Activated CD4-positive, alpha-beta T cell treated with anti-CD3 and anti-CD28 coated beads, Interleukin-2, amount 10 ng/mL, durations not matched to agents 24 days and 14 days (primary cell): ENCODE measurements at regions not wholly inside any gene's neighbourhood (a gene's known extent, or its start where the extent isn't known, plus 50 kb on each side); places are given as distances from the start of the nearest gene placed in this dataset.

Source experiments
- DNase-seq: peaks from one replicate; pipeline ENCODE4 v3.0.0; 2022
- H3K27ac Mint-ChIP-seq: one replicate; pipeline ENCODE4 v1.8.0; 2022; ENCODE audit warnings: mild to moderate bottlenecking, mixed read lengths
- H3K27me3 Mint-ChIP-seq: one replicate; pipeline ENCODE4 v1.8.0; 2022; ENCODE audit warnings: mixed read lengths
- H3K36me3 Mint-ChIP-seq: one replicate; pipeline ENCODE4 v1.8.0; 2022; ENCODE audit warnings: low read depth, mild to moderate bottlenecking, mixed read lengths
- H3K4me1 Mint-ChIP-seq: one replicate; pipeline ENCODE4 v1.8.0; 2021; ENCODE audit warnings: mixed read lengths
- H3K4me3 Mint-ChIP-seq: one replicate; pipeline ENCODE4 v1.8.0; 2022; ENCODE audit warnings: mild to moderate bottlenecking, moderate library complexity, mixed read lengths
- H3K9me3 Mint-ChIP-seq: one replicate; pipeline ENCODE4 v1.8.0; 2021; ENCODE audit warnings: mixed read lengths
- intact Hi-C: fragments of 100-400 bp; cut with micrococcal nuclease; formaldehyde crosslinking; loops from one replicate; pipeline ENCODE4 v1.15.1; 2023

GRCh38 chr16:16871196-16871595 lies 492.3 kb downstream of the NPIPA7 start:
- Mint-ChIP-seq H3K27ac (no peak overlapping the region), H3K27me3 (no peaks in the 10 kb centered on the region), H3K4me1 (no peaks in the 10 kb centered on the region), H3K36me3 (no peaks in the 10 kb centered on the region), H3K9me3 (no peaks in the 10 kb centered on the region), H3K4me3 (no peak overlapping the region)
- DNase-seq, result no peak
- intact Hi-C loops, result no loop called here

- DNase-seq, result no peak
- no peaks in the 10 kb centered on the region for H3K36me3 Mint-ChIP-seq
- H3K9me3 Mint-ChIP-seq, result no peaks in the 10 kb centered on the region
- no peaks in the 10 kb centered on the region for H3K27me3 Mint-ChIP-seq
- H3K4me1 Mint-ChIP-seq, result no peaks in the 10 kb centered on the region
- no peak overlapping the region for H3K4me3 Mint-ChIP-seq
- intact Hi-C loops, result no loop called here
- H3K27ac Mint-ChIP-seq, result no peak overlapping the region
Observed at GRCh38 chr16:16877061-16877460, 498.1 kb downstream of the NPIPA7 start.

- Mint-ChIP-seq H3K27me3 (no peaks in the 10 kb centered on the region), H3K4me1 (no peaks in the 10 kb centered on the region), H3K27ac (no peak overlapping the region), H3K36me3 (no peaks in the 10 kb centered on the region), H3K9me3 (no peaks in the 10 kb centered on the region), H3K4me3 (no peak overlapping the region)
- intact Hi-C loops, result no loop called here
- no peak for DNase-seq
Observed at GRCh38 chr16:16879567-16880251, 500.8 kb downstream of the NPIPA7 start.

- DNase-seq, result no peak
- Mint-ChIP-seq H3K4me3 (no peak overlapping the region), H3K27me3 (no peaks in the 10 kb centered on the region), H3K9me3 (no peaks in the 10 kb centered on the region), H3K4me1 (no peaks in the 10 kb centered on the region), H3K36me3 (no peaks in the 10 kb centered on the region), H3K27ac (no peak overlapping the region)
- intact Hi-C loops, result no loop called here
Observed at GRCh38 chr16:16881814-16882213, 502.9 kb downstream of the NPIPA7 start.

GRCh38 chr16:16882766-16883165 lies 503.8 kb downstream of the NPIPA7 start:
- DNase-seq, result no peak
- Mint-ChIP-seq H3K36me3 (no peaks in the 10 kb centered on the region), H3K4me1 (no peaks in the 10 kb centered on the region), H3K9me3 (no peaks in the 10 kb centered on the region), H3K27me3 (no peaks in the 10 kb centered on the region), H3K27ac (no peak overlapping the region), H3K4me3 (no peak overlapping the region)
- intact Hi-C loops, result no loop called here

- DNase-seq, result no peak
- Mint-ChIP-seq H3K27me3 (no peaks in the 10 kb centered on the region), H3K36me3 (no peaks in the 10 kb centered on the region), H3K4me3 (no peak overlapping the region), H3K9me3 (no peaks in the 10 kb centered on the region), H3K27ac (no peak overlapping the region), H3K4me1 (no peaks in the 10 kb centered on the region)
- intact Hi-C loops, result no loop called here
Observed at GRCh38 chr16:16884451-16884850, 505.5 kb downstream of the NPIPA7 start.

GRCh38 chr16:16887193-16887592 lies 508.3 kb downstream of the NPIPA7 start:
- no peaks in the 10 kb centered on the region for H3K4me1 Mint-ChIP-seq
- DNase-seq, result no peak
- H3K9me3 Mint-ChIP-seq, result no peaks in the 10 kb centered on the region
- no peak overlapping the region for H3K27ac Mint-ChIP-seq
- no peaks in the 10 kb centered on the region for H3K27me3 Mint-ChIP-seq
- intact Hi-C loops, result no loop called here
- no peak overlapping the region for H3K4me3 Mint-ChIP-seq
- no peaks in the 10 kb centered on the region for H3K36me3 Mint-ChIP-seq

- DNase-seq, result no peak
- no peaks in the 10 kb centered on the region for H3K9me3 Mint-ChIP-seq
- no peaks in the 10 kb centered on the region for H3K4me1 Mint-ChIP-seq
- H3K36me3 Mint-ChIP-seq, result no peaks in the 10 kb centered on the region
- intact Hi-C loops, result no loop called here
- H3K27ac Mint-ChIP-seq, result no peak overlapping the region
- no peak overlapping the region for H3K4me3 Mint-ChIP-seq
- H3K27me3 Mint-ChIP-seq, result no peaks in the 10 kb centered on the region
Observed at GRCh38 chr16:16890964-16891363, 512.0 kb downstream of the NPIPA7 start.

DNA sequence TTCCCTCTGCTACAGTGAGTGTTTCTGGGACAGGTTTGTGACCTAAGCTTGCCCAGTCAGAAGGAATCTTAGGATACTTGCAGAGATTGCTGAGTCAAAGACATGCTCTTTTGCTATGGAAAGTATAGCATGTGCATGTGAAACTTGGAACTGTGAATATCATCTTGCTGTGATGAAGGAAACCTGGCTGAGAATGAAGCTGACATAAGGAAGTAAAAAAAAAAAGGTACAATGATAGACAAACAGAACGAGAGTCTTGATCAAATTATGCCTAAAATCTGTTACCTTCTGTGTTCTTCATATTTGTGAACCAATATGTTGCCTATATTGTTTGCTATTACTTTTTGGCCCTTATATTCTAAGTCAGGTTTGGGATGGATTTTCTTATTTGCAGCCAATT lies 525.7 kb downstream of the NPIPA7 start:
- Mint-ChIP-seq H3K9me3 (peaks cover 9% of the 10 kb centered on the region), H3K4me3 (no peak overlapping the region), H3K27me3 (no peaks in the 10 kb centered on the region), H3K4me1 (no peaks in the 10 kb centered on the region), H3K36me3 (no peaks in the 10 kb centered on the region), H3K27ac (no peak overlapping the region)
- intact Hi-C loops, result no loop called here
- no peak for DNase-seq

DNA sequence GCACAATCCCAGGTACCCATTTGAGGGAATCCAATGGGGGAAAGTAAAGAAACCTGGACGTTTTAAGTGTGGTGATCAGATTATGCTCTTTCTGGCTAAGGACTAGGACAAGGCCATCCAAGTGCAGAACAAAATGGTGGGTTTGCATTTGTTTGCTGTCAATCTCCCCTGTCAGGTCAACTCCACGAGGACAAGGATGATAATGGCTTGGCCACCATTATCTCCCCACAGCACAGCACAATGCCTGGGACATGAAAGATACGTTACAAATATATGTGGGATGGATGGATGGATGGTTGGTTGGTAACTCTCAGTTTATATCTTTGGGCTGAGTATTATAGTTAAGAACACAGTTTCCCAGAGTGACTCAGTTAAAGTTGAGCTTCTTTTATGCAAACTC lies 526.9 kb downstream of the NPIPA7 start:
- DNase-seq, result no peak
- H3K27ac Mint-ChIP-seq, result no peak overlapping the region
- no peak overlapping the region for H3K4me3 Mint-ChIP-seq
- no peaks in the 10 kb centered on the region for H3K4me1 Mint-ChIP-seq
- H3K27me3 Mint-ChIP-seq, result no peaks in the 10 kb centered on the region
- intact Hi-C loops, result no loop called here
- H3K9me3 Mint-ChIP-seq, result peaks cover 7% of the 10 kb centered on the region
- H3K36me3 Mint-ChIP-seq, result no peaks in the 10 kb centered on the region

- H3K36me3 Mint-ChIP-seq, result no peaks in the 10 kb centered on the region
- H3K27ac Mint-ChIP-seq, result no peak overlapping the region
- no peaks in the 10 kb centered on the region for H3K4me1 Mint-ChIP-seq
- H3K4me3 Mint-ChIP-seq, result no peak overlapping the region
- intact Hi-C loops, result no loop called here
- no peaks in the 10 kb centered on the region for H3K27me3 Mint-ChIP-seq
- H3K9me3 Mint-ChIP-seq, result peaks cover 3% of the 10 kb centered on the region
- no peak for DNase-seq
Observed at GRCh38 chr16:16907089-16907488, 528.1 kb downstream of the NPIPA7 start.

DNA sequence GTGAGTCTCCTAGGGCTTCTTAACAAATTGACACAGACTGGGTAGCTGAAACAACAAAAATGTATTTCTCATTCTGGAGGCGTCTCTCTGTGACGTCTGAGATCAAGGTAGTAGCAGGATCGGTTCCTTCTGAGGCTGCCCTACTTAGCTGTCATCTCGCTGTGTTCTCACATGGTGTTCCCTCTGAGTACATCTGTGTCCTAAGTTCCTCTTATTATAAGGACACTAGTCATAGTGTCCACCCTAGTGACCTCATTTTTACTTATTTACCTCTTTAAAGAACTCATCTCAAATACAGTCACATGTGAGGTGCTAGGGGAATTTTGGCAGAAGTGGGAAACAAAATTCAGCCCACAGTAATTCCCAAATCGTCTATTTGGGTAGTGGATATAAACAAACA lies 529.1 kb downstream of the NPIPA7 start:
- Mint-ChIP-seq H3K4me3 (no peak overlapping the region), H3K9me3 (no peaks in the 10 kb centered on the region), H3K27ac (no peak overlapping the region), H3K4me1 (no peaks in the 10 kb centered on the region), H3K27me3 (no peaks in the 10 kb centered on the region), H3K36me3 (no peaks in the 10 kb centered on the region)
- no peak for DNase-seq
- intact Hi-C loops, result no loop called here

GRCh38 chr16:16909126-16909525 lies 530.2 kb downstream of the NPIPA7 start:
- Mint-ChIP-seq H3K9me3 (no peaks in the 10 kb centered on the region), H3K27ac (no peak overlapping the region), H3K36me3 (no peaks in the 10 kb centered on the region), H3K4me1 (no peaks in the 10 kb centered on the region), H3K4me3 (no peak overlapping the region), H3K27me3 (no peaks in the 10 kb centered on the region)
- intact Hi-C loops, result no loop called here
- DNase-seq, result no peak

DNA sequence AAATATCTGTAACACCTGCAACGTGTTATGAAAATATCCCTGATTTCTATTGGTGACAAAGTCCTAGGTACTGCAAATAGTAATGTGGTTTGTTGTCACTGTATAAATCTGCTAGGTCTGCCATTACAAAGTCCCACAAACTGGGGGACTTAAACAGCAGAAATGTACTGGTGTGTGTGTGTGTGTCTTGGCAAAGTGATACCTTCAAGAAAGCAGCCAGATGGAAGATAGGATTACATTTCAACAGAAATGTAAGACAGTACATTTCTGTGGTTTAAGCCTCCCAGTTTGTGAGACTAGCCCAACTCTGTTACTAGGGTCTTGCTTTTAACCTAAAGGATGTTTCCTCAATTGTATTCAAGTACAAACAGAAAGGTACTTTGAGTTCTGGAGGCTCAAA lies 531.7 kb downstream of the NPIPA7 start:
- Mint-ChIP-seq H3K9me3 (no peaks in the 10 kb centered on the region), H3K27ac (no peak overlapping the region)

GRCh38 chr16:16915771-16916170 lies 536.8 kb downstream of the NPIPA7 start:
- H3K27me3 Mint-ChIP-seq, result no peaks in the 10 kb centered on the region
- H3K9me3 Mint-ChIP-seq, result no peaks in the 10 kb centered on the region

More for the DNA sequence above, 531.7 kb downstream of the NPIPA7 start:
- H3K4me3 Mint-ChIP-seq, result no peak overlapping the region
- no peak for DNase-seq
- intact Hi-C loops, result no loop called here
- no peaks in the 10 kb centered on the region for H3K27me3 Mint-ChIP-seq
- no peaks in the 10 kb centered on the region for H3K4me1 Mint-ChIP-seq
- H3K36me3 Mint-ChIP-seq, result no peaks in the 10 kb centered on the region

More at GRCh38 chr16:16915771-16916170, 536.8 kb downstream of the NPIPA7 start:
- Mint-ChIP-seq H3K36me3 (no peaks in the 10 kb centered on the region), H3K4me3 (no peak overlapping the region), H3K27ac (no peak overlapping the region), H3K4me1 (no peaks in the 10 kb centered on the region)
- no peak for DNase-seq
- intact Hi-C loops, result no loop called here
